GM19463 (cell line): ENCODE measurements at regions not wholly inside any gene's neighbourhood (a gene's known extent, or its start where the extent isn't known, plus 50 kb on each side); places are given as distances from the start of the nearest gene placed in this dataset.
"Not testable (repeated sequence)": the region's sequence is repeated elsewhere in the genome, so short reads cannot be mapped to it uniquely, and the experiment has no call there.

Experiments used
- ATAC-seq: cut with Tn5 transposase; IDR thresholded peaks from one replicate; pipeline ENCODE4 v1.9.1; 2021; ENCODE audit warnings: mild to moderate bottlenecking, moderate library complexity; ENCODE audit not compliant: unreplicated experiment

DNA sequence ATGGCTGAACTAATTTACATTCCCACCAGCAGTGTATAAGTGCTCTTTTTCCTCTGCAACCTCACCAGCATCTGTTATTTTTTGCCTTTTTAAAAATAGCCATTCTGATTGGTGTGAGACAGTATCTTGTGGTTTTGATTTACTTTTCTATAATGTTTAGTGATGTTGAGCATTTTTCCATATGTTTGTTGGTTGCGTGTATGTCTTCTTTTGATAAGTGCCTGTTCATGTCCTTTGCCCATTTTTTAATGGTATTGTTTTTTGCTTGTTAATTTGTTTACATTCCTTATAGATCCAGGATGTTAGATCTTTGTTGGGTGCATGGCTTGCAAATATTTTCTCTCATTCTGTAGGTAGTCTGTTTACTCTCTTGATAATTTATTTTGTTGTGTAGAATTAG lies 169.9 kb downstream of the PRL start:
- no peak for ATAC-seq

DNA sequence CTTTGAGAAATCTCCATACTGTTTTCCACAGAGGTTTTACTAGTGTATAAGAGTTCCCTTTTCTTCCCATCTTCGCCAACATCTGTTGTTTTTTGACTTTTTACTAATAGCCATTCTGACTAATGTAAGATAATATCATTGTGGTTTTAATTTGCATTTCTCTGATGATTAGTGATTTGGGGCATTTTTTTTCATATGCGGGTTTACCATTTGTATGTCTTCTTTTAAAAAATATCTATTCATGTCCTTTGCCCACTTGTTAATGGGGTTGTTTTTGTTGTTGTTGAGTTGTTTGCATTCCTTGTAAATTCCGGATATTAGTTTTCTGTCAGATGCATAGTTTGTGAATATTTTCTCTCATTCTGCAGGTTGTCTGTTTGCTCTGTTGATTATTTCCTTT lies 167.1 kb downstream of the PRL start:
- no peak for ATAC-seq

DNA sequence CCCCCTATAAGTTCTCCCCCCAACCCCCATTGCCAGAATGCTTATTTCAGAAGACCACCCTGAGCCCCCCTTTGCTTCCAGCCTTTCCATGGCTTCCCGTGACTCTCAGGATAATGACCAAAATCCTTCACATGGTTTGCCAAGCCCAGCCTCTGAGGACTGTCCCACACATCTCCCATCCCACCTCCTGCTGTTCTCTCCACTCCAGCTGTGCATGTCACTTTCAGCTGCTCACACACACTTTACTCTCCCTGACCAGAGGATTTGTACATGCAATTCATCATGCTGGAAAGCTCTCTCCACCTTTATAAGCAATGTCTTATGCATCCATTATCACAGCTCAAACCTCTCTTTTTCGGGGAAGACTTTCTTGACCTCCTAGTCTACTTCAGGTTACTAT lies 164.2 kb downstream of the PRL start:
- ATAC-seq, result no peak

DNA sequence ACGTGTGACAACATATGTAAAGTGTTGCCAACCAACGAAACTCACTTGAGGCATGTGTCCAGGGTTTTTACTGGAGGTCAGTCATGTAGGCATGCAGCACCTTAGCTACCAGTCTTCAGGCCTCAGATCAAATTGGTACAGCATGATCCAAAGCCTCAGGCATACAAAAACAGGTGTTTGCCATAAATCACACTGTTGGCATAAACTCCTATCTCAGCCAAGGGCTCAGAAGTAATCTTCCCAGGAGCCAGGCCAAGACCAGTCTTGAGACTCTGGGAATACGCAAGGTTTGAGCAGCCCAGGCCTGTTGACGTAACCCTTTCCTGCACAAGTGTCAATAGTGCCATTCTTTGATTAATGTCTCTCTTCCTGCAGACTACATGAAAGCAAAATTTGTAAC lies 163.5 kb downstream of the PRL start:
- ATAC-seq, result no peak

DNA sequence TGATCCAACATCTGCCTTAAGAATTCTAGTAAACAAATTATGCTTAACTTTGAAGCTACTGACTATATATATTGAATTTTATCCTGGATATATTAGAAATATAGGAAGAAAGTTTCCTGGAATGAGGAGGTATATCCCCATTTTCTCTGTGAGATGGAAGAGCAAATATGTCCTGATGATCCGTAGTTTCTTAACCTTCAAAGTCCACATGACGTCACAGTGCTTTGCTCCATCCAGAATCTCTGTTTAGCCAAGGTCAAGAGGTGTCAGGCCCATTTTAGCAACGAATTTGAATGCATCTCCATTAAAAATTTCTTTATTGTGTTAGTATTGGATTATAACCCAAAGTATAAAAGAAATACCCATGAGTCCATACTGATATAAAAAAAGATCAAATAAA lies 162.5 kb downstream of the PRL start:
- ATAC-seq, result no peak

DNA sequence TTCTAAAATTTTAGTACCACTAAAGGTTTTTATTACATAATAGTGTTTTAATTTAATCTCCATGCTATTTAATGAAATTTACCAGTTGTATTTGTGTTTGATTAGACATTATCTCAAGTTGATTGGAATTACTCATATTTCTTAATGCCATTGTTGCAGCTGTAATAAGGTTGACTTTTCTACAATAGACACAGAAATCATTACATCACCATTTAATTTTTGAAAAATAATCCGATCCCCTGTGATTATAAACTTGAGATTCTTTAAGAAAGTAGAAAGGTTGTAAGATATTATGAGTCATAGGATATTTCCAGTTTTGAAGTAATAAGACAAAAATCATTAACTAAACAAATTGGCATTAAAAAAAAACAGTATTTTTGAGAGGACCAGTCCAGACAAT lies 161.4 kb downstream of the PRL start:
- no peak for ATAC-seq

DNA sequence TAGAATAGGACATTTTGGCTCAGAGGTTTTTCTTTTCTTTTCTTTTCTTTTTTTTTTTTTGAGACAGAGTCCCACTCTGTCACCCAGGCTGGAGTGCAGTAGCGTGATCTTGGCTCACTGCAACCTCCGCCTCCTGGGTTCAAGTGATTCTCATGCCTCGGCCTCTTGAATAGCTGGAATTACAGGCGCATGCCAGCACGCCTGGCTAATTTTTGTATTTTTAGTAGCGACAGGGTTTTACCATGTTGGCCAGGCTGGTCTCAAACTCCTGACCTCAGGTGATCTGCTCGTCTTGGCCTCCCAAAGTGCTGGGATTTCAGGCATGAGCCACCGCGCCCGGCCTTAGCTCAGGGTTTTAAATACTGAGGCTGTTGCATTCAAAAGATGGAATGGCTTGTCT lies 156.1 kb downstream of the PRL start:
- ATAC-seq, result not testable (repeated sequence)

DNA sequence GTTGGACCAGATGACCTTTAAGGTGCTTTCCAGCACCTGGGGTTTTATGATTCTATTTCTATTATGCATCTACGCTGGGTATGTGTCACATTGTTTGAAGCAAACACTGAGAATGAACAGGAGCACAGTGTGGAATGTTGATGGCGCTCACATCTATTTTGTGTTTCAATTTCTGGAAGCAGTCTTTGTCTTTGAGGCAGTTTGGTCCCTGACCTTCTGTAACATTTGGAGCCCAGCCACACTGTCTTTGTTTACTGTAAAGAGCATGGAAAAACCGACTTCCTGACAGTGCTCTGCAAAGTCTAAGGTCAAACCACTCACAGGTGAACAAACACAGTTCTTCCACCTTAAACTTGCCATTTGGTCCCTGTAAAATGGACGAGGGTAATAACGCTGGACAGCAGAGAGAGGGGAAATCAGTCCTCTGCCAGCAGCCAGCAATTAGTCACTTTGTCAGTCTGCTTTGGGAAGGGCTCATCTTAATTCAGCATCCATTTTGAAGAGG lies 155.5 kb downstream of the PRL start:
- ATAC-seq, result no peak

DNA sequence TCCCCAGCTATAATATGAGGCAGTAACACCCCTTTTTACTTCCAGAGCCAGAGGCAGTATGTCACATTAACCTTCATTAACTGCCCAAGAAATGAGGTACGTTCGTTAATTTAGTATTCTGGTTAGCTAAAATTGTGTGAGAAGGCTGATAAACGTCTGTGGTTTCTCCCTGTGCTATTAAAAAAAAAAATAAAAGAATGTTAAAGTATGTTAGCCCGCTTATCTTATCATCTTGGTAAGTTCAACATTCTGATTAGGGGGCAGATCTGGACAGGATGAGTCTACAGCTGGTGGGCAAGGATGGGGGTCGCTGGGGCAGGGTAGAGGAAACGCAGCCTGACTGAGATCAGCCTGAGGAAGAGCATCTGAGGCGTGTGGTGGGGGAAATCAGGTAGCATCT lies 154.0 kb downstream of the PRL start:
- no peak for ATAC-seq

DNA sequence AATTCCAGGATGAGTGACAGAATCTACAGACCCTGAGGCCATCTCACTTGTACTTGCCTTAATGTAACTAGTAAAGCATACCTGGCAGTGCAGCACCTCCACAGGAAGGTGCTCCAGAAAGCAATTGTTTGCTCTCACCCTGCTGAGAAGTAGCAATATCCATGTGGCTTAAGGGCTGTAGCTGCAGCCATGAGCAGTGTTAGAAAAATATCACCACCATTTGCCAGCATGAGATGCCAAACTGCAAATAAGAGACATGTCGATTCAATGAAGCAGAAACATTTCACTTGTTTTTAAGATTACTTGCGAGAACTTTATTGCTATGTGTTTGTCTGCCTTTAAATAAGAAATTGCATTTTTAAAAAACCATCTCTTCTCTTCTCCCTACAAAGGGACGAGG lies 151.5 kb downstream of the PRL start:
- no peak for ATAC-seq

DNA sequence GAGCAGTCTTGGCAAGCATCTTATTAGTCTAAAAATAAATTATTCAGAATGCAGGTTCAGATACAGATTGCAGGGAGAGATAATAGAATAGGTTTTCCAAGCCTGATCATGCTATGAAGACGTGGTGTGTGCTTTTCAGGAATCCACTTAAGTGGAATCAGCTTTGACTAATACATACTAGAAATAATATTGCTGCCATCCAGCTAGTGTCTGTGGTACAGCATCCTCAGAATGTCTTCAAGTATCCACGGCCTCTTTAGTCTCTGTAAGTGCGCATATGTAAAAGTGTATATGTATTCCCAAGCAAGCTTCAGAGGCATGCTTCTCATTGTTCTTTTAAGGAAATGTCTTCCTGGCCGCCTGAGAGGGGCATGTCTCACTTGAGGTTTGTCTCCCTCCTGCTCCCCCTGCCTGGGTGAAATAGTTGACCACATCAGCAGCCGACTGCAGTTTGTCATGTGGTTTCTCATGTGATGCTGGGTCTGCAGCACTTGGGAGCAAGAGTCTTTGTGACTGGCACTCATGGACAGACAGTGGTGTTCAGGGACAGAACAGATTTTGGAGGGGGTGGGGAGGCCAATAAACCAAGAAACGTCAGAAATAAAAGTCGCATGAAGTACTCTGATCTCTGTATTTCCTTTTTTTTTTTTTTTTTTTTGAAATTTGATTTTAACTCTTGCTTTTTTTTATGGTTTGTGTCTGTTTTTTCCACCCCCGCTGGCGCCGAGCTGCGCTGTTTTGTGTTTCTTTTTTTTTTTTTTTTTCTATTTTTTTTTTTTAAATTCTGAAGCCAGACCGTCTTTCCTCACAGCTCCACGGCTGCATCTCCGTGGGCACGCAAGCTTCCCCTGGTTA lies 150.8 kb downstream of the PRL start:
- no peak for ATAC-seq

DNA sequence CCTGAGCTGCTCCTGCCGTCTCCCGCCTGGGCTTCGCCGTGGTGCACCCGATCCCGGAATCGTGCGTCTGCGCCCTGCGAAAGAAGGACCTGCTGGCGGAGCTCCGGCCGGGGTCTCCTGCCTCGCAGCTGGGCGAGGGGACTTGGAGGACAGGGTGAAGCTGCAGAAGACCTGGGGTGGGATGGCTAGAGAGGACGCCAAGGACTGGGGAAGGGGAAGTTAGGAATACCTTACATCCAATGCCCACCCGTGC lies 150.2 kb downstream of the PRL start:
- ATAC-seq, result no peak

DNA sequence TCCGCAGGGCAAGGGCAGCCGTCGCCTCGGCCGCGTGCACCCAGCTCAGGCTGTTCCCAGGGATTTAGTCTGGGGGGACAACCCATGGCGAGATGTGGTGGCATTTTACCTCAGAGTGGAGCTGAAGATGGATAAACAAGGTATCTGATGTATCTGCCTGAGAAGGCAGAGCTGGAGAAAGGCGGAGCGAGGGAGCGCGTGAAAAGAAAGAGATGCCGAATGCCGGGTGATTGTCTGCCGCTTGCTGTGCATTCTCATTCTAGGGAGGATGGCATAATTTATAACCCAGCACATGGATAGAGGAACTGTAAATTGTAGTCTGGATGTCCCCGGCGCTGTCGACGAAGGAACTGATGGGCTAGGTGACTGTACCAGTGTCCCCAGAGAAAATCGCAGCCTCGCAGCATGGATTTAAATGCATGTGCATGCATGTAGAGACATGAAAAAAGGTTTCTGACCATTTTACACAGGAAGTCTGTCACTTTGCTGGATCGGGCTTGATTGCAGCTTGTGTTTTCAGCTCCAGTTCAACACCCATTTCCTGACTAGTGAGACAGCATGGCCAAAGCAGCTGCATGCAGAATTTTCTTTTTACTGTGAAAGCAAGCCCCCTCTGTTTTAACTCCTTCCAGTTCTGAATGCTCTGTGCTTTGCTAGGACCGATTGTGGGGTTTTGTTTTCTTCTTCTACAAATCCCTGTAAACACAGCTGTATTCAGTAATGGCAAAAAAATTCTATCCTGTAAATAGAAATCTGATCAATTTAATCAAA lies 149.7 kb downstream of the PRL start:
- ATAC-seq, result no peak

DNA sequence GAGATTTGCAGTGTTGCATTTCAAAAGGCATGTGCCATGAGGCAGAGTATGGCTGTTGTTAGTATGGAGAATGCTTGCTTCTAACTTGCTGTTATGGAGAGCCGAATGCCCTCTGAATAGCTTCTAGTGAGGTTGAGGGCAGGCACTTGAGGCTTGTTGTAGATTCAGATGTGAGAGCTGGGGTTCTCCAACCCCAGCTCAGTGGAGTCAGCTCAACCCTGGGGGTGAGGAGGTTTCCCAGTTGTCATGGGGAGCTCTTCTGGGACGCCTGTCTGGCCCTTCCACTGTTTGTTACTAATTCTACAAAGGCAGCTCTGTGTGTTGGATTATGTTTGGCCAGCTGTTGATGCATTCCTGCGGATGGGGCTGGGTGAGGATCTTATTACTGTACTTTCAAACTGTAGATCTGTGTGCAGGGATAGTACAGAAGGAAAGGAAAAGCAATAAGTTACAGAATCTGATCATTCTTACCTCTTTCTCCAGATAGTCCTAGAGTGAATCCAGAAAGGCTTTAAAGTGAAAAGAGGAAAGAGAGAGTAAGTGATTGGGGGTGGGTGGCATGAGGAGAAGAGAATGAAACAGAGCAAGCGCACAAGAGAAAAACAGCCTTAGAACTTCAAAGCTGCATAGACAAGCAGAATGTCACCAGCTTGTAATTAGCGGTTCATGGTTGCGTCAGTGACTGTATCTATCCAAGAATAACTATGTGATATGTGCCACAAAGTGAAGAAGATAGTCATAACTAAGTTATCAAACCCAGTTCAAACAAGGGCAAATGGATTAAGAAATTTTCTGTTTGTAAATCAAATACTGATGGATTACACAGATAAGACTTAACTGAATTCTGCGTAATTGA lies 148.7 kb downstream of the PRL start:
- no peak for ATAC-seq

DNA sequence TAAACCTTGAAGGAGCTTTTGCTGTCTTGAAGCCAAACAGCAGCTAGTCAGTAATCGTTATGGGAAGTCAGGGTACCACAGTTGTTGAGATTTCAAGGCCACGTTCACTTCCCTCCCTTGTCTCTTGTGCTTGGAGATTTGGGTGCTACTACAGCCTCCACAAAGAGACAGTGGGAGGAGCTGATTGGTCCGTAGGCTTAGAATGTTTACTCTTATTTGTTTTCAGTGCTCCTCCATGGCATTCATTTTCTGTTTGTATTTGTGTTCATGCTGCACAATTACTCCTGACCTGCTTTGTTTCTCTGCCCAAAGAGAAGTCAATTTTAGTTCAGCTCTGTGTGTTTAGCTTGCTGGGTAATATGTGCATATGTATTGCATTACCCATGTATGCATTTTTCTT lies 147.7 kb downstream of the PRL start:
- no peak for ATAC-seq

DNA sequence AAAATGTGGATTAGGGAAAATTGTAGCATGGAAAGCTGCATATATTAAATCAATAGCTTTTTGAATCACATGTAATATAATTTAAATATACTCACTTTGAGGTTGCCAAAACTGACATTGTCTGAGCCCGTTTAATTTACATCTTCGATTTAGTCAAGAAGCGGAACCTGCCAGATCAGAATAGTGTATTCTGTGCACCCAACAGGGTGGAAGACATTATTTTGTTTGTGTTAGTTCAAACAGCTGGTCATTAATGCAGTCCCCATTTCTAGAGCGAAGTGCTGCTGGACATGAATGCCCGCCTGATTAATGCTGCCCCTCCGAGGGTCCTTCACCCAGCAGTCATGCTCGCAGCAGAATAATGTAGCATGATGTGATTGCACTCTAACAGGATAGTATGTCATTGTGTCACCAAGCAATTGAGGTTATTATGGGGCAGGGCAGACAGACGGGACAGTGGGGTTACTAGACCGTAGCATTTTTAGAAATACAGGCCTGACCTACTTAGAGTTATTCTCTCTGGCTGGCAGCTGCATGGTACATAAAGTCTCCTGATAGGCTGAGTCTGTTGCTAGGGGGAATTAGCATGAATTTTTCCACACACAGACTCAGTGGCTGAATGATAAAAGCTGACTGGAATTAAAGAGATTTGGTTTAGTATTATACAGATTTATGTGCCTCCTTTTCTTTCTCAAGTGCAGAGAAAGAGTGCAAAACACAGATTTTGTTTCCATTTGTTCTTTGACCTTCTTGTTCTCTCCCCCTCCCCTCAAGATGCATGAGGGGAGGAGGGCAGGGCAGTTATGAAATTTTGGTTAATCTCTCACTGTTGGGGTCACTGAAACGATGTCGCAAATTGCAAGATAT lies 147.1 kb downstream of the PRL start:
- no peak for ATAC-seq

DNA sequence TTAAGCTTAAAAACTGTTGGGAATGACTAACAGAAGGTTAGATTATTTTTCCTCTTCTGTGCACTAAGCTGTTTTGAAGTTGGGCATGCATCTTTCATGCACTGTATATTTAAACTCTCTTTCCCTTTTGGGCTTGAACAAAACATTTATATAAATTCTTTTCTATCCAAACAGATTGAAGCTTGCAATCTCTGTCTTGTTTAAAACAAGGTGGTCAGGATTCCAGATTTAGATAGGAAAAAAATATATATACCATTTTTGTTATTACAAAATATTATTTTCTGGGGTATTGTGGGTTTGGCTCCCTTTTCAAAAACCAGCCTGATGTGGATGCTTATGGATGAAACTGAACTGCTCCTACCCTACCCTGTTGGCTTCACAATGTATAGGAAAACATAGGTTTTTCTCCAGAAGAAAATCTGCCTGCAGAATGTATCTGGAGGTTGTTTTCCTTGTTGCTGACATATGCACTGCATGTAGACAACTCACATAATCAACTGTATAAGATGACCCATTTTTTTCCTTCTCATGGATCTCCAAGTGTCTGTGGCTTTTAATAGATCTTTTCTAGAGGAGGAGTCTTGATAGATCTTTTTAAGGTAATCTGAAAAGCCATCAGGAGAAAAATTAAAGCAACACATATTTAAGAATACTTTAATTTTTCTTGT lies 146.3 kb downstream of the PRL start:
- no peak for ATAC-seq

DNA sequence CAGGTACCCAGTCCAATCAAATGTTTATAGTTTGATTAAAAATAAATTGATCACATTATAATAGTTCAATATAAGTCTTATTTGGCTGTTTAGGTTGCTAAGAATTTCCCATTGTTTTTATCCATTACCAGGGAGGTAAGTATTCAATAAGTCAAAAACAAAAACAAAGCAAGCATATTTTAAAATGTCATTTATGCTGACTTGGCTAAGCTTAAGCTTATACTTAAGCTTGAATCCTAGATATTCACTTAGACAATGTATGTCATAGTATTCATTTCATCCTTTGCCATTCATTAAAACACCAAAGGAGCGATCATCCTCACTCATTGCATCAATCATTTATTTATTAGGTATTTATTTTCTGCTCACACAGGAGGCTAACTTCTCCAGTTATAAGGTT lies 144.9 kb downstream of the PRL start:
- ATAC-seq, result no peak

DNA sequence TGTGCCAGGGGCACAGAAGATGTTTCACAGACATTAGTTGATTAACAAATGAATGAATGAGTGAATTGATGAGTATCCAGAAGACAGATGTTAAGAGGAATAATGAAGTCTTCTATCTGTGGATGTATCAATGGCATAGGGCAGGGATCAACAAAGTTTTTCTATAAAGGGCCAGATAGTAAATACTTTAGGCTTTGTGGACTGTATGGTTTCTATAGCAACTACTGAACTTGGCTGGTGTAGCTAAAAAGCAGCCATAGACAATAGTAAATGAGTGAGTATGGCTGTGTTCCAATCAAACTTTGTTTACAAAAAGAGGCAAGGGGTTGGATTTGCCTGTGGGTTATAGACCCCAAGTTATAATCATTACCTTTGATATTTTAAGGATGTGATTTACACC lies 144.0 kb downstream of the PRL start:
- no peak for ATAC-seq
